Pancreas (tissue), 10 donors: ENCODE measurements at regions not wholly inside any gene's neighbourhood (a gene's known extent, or its start where the extent isn't known, plus 50 kb on each side); places are given as distances from the start of the nearest gene placed in this dataset.

Experiments used
- ATAC-seq, 4 donors: fragments of 200-7000 bp; cut with Tn5 transposase; one replicate each; pipeline versions ENCODE4 v1.8.0 to v1.9.1; 2020; ENCODE audit warnings: mild to moderate bottlenecking in 4 of 4, moderate library complexity in 4 of 4
- DNase-seq, 6 donors: peaks; one replicate each; pipeline ENCODE4 v3.0.0-alpha.2; 2020
- FAIRE-seq: peaks from 2 replicates; lab custom pipeline; 2012; peaks lifted over from hg19 to GRCh38; lab: Jason Lieb, UNC
- H3K27ac ChIP-seq, 4 donors: fragments of 200-600 bp; sonication (generic); 1 replicate in 3 of 4; 2 replicates in 1 of 4; pipeline versions ENCODE4 v1.5.0 to v1.8.0; 2020
- H3K27me3 ChIP-seq, 4 donors: fragments of 200-600 bp; one replicate each; pipeline ENCODE4 v1.8.0; 2021
- H3K36me3 ChIP-seq, 3 donors: fragments of 200-600 bp; sonication (generic) in 1 of 3; one replicate each; pipeline versions ENCODE4 v1.5.0 to v1.8.0; 2020 to 2021
- H3K4me1 ChIP-seq, 3 donors: fragments of 200-600 bp; one replicate each; pipeline ENCODE4 v1.8.0; 2021
- H3K4me3 ChIP-seq, 4 donors: fragments of 200-600 bp; sonication (generic) in 2 of 4; one replicate each; pipeline versions ENCODE4 v1.5.0 to v1.8.0; 2020 to 2021
- H3K9me3 ChIP-seq, 4 donors: fragments of 200-600 bp; one replicate each; pipeline ENCODE4 v1.8.0; 2021
- CTCF ChIP-seq, 4 donors: fragments of 200-600 bp; sonication (generic) in 3 of 4; IDR thresholded peaks; one replicate each; pipeline versions ENCODE4 v1.5.0 to v1.8.0; 2021; ENCODE audit warnings: antibody characterized with exemption in 4 of 4
- WGBS, 2 donors: extraction: QIAGEN DNeasy Blood & Tissue Kit; methylation state at CpG; one replicate each; pipeline ENCODE4 v1.1.7; 2013; 5-methylcytosine and 5-hydroxymethylcytosine counted together
- intact Hi-C, 3 donors: fragments of 100-400 bp; cut with DNase I; formaldehyde crosslinking; loops; one replicate each; pipeline versions ENCODE4 v1.11.1 to v1.14.2; 2022
- donor health status: healthy with polysubstance abuse.
- donor health status: DM: no; HTN: no; CAD: no; lungs with moderate emphysema.
- donor health status: DM: no; HTN: no; CAD: no.
- donor health status: control.
- donor health status: control.
- donor health status: Bipolar disorder and iron deficiency.
- donor health status: DM: yes; HTN: yes; CAD: no.
- donor health status: DM: no; HTN: no; CAD: no.
- donor health status: DM: no; HTN: no; CAD: no.
- donor health status: DM: yes; HTN: yes; CAD: no.

- no peak overlapping the region for H3K27ac ChIP-seq
- no peaks in the 10 kb centered on the region for H3K36me3 ChIP-seq
- FAIRE-seq (no peak), DNase-seq (no peak), ATAC-seq (no peak)
- 61 to 84% methylated on average over 2 of the region's 2 CpGs for WGBS, 2 donors
- no peaks in the 10 kb centered on the region for H3K9me3 ChIP-seq
- no peaks in the 10 kb centered on the region for H3K4me1 ChIP-seq
- H3K27me3 ChIP-seq = no peaks in the 10 kb centered on the region
- no peak overlapping the region for H3K4me3 ChIP-seq
- intact Hi-C loops = loop anchor here in 1 of 3 donors (5.0 to 10.0 kb wide), 2 partner anchors 154 to 296 kb away; no protein-coding TSS in a partner anchor
- TF ChIP-seq CTCF (IDR thresholded peaks at IDR 0.05) = no peak
Measured at GRCh38 chr5:79858410-79858723, 132.7 kb downstream of the MTX3 start.

GRCh38 chr5:79857714-79858409, 133.2 kb downstream of the MTX3 start:
- peak; percentile 87 to 95 (median 92) for TF ChIP-seq CTCF (IDR thresholded peaks at IDR 0.05)
- peak; percentile 67 to 92 (median 90) for ATAC-seq
- intact Hi-C loops = loop anchor here in 1 of 3 donors (5.0 to 10.0 kb wide), 2 partner anchors 153 to 296 kb away; no protein-coding TSS in a partner anchor
- Histone ChIP-seq H3K36me3 (no peaks in the 10 kb centered on the region), H3K4me3 (no peak overlapping the region), H3K27ac (no peak overlapping the region), H3K9me3 (no peaks in the 10 kb centered on the region), H3K27me3 (no peaks in the 10 kb centered on the region), H3K4me1 (no peaks in the 10 kb centered on the region)
- FAIRE-seq = no peak
- DNase-seq = peak; percentile 39 to 93 (median 78)
- WGBS, 2 donors = 33 to 35% methylated on average over 9 of the region's 9 CpGs

GRCh38 chr5:79856456-79857055, 134.5 kb downstream of the MTX3 start:
- no peak overlapping the region for H3K4me3 ChIP-seq
- intact Hi-C loops = loop anchor here in 1 of 3 donors (5.0 to 10.0 kb wide), 2 partner anchors 152 to 294 kb away; no protein-coding TSS in a partner anchor
- FAIRE-seq = no peak
- no peaks in the 10 kb centered on the region for H3K27me3 ChIP-seq
- WGBS, 2 donors = 75 to 82% methylated on average over 9 of the region's 9 CpGs
- H3K4me1 ChIP-seq = no peaks in the 10 kb centered on the region
- no peak for TF ChIP-seq CTCF (IDR thresholded peaks at IDR 0.05)
- H3K27ac ChIP-seq = no peak overlapping the region
- DNase-seq = no peak
- no peaks in the 10 kb centered on the region for H3K36me3 ChIP-seq
- H3K9me3 ChIP-seq = no peaks in the 10 kb centered on the region
- ATAC-seq = no peak

- Histone ChIP-seq H3K27me3 (no peaks in the 10 kb centered on the region), H3K4me1 (no peaks in the 10 kb centered on the region), H3K27ac (no peak overlapping the region), H3K4me3 (no peak overlapping the region), H3K9me3 (no peaks in the 10 kb centered on the region), H3K36me3 (no peaks in the 10 kb centered on the region)
- ATAC-seq = no peak
- no peak for DNase-seq
- no peak for FAIRE-seq
- no peak for TF ChIP-seq CTCF (IDR thresholded peaks at IDR 0.05)
- intact Hi-C loops = loop anchor here in 1 of 3 donors (10.0 kb wide), 1 partner anchor 149 kb away; no protein-coding TSS in a partner anchor
- WGBS, 2 donors = 69 to 78% methylated on average over 8 of the region's 8 CpGs
Measured at GRCh38 chr5:79853676-79854418, 137.2 kb downstream of the MTX3 start.
